ENCODE measurements at regions not wholly inside any gene's neighbourhood (a gene's known extent, or its start where the extent isn't known, plus 50 kb on each side); places are given as distances from the start of the nearest gene placed in this dataset.

GRCh38 chr3:70120357-70120966 lies 120.9 kb downstream of the SAMMSON start:
- Mint-ChIP-seq H3K36me3 (no peaks in the 10 kb centered on the region), H3K9me3 (no peaks in the 10 kb centered on the region), H3K27ac (no peak overlapping the region)
- DNase-seq (ENCODE audit: low spot score in 2 of 2) (peak in 1 of 2 donors; percentile 76), ATAC-seq (peak; percentile 45 to 59)

GRCh38 chr3:70127192-70127591 lies 127.7 kb downstream of the SAMMSON start:
- DNase-seq (ENCODE audit: low spot score in 2 of 2) (no peak), ATAC-seq (no peak)
- H3K27ac Mint-ChIP-seq: no peak overlapping the region
- no peaks in the 10 kb centered on the region for H3K9me3 Mint-ChIP-seq
- no peaks in the 10 kb centered on the region for H3K36me3 Mint-ChIP-seq

GRCh38 chr3:70137366-70137765 lies 137.8 kb downstream of the SAMMSON start:
- Mint-ChIP-seq H3K27ac (no peak overlapping the region), H3K9me3 (no peaks in the 10 kb centered on the region), H3K36me3 (no peaks in the 10 kb centered on the region)
- DNase-seq (ENCODE audit: low spot score in 2 of 2) (no peak), ATAC-seq (no peak)

GRCh38 chr3:70138606-70139005 lies 139.1 kb downstream of the SAMMSON start:
- DNase-seq (ENCODE audit: low spot score in 2 of 2): no peak
- ATAC-seq: no peak
- no peaks in the 10 kb centered on the region for H3K9me3 Mint-ChIP-seq

More at GRCh38 chr3:70138606-70139005, 139.1 kb downstream of the SAMMSON start:
- Mint-ChIP-seq H3K27ac (no peak overlapping the region), H3K36me3 (no peaks in the 10 kb centered on the region)

All from activated naive CD4-positive, alpha-beta T cell treated with anti-CD3 and anti-CD28 coated beads, Interleukin-2, amount 50 U/mL, for 72 hours (primary cell).